ENCODE measurements at regions not wholly inside any gene's neighbourhood (a gene's known extent, or its start where the extent isn't known, plus 50 kb on each side); places are given as distances from the start of the nearest gene placed in this dataset.

DNA sequence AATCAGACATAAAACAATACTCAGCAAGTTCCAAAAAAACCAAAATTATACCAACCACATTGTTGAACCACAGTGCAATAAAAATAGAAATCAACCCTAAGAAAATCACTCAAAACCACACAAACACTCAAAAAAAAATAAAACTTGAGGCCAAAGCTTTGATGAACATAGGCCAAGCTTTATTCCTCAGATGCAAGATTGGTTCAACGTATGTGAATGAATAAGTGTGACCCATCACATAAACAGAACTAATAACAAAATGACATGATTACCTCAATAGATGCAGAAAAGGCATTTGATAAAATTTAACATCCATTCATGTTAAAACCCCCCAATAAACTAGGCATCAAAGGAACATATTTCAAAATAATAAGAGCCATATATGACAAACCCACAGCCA, 506.1 kb upstream of the FZD8 start (continued):
- TF ChIP-seq, protein P1, sequence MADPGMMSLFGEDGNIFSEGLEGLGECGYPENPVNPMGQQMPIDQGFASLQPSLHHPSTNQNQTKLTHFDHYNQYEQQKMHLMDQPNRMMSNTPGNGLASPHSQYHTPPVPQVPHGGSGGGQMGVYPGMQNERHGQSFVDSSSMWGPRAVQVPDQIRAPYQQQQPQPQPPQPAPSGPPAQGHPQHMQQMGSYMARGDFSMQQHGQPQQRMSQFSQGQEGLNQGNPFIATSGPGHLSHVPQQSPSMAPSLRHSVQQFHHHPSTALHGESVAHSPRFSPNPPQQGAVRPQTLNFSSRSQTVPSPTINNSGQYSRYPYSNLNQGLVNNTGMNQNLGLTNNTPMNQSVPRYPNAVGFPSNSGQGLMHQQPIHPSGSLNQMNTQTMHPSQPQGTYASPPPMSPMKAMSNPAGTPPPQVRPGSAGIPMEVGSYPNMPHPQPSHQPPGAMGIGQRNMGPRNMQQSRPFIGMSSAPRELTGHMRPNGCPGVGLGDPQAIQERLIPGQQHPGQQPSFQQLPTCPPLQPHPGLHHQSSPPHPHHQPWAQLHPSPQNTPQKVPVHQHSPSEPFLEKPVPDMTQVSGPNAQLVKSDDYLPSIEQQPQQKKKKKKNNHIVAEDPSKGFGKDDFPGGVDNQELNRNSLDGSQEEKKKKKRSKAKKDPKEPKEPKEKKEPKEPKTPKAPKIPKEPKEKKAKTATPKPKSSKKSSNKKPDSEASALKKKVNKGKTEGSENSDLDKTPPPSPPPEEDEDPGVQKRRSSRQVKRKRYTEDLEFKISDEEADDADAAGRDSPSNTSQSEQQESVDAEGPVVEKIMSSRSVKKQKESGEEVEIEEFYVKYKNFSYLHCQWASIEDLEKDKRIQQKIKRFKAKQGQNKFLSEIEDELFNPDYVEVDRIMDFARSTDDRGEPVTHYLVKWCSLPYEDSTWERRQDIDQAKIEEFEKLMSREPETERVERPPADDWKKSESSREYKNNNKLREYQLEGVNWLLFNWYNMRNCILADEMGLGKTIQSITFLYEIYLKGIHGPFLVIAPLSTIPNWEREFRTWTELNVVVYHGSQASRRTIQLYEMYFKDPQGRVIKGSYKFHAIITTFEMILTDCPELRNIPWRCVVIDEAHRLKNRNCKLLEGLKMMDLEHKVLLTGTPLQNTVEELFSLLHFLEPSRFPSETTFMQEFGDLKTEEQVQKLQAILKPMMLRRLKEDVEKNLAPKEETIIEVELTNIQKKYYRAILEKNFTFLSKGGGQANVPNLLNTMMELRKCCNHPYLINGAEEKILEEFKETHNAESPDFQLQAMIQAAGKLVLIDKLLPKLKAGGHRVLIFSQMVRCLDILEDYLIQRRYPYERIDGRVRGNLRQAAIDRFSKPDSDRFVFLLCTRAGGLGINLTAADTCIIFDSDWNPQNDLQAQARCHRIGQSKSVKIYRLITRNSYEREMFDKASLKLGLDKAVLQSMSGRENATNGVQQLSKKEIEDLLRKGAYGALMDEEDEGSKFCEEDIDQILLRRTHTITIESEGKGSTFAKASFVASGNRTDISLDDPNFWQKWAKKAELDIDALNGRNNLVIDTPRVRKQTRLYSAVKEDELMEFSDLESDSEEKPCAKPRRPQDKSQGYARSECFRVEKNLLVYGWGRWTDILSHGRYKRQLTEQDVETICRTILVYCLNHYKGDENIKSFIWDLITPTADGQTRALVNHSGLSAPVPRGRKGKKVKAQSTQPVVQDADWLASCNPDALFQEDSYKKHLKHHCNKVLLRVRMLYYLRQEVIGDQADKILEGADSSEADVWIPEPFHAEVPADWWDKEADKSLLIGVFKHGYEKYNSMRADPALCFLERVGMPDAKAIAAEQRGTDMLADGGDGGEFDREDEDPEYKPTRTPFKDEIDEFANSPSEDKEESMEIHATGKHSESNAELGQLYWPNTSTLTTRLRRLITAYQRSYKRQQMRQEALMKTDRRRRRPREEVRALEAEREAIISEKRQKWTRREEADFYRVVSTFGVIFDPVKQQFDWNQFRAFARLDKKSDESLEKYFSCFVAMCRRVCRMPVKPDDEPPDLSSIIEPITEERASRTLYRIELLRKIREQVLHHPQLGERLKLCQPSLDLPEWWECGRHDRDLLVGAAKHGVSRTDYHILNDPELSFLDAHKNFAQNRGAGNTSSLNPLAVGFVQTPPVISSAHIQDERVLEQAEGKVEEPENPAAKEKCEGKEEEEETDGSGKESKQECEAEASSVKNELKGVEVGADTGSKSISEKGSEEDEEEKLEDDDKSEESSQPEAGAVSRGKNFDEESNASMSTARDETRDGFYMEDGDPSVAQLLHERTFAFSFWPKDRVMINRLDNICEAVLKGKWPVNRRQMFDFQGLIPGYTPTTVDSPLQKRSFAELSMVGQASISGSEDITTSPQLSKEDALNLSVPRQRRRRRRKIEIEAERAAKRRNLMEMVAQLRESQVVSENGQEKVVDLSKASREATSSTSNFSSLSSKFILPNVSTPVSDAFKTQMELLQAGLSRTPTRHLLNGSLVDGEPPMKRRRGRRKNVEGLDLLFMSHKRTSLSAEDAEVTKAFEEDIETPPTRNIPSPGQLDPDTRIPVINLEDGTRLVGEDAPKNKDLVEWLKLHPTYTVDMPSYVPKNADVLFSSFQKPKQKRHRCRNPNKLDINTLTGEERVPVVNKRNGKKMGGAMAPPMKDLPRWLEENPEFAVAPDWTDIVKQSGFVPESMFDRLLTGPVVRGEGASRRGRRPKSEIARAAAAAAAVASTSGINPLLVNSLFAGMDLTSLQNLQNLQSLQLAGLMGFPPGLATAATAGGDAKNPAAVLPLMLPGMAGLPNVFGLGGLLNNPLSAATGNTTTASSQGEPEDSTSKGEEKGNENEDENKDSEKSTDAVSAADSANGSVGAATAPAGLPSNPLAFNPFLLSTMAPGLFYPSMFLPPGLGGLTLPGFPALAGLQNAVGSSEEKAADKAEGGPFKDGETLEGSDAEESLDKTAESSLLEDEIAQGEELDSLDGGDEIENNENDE (IDR thresholded peaks at IDR 0.05; ENCODE audit: insufficient replicate concordance, low read length) = no peak
- TF ChIP-seq RAD21 (IDR thresholded peaks at IDR 0.05 in 1 of 2, conservative IDR thresholded peaks at IDR 0.05 in 1 of 2; ENCODE audit: low read depth in 2 of 2, low read length in 2 of 2) (no peak), SIN3A (conservative IDR thresholded peaks at IDR 0.05 in 1 of 2, IDR thresholded peaks at IDR 0.05 in 1 of 2; ENCODE audit: low read depth in 1 of 2, low read length in 2 of 2) (no peak), GABPA (IDR thresholded peaks at IDR 0.05; ENCODE audit: borderline replicate concordance, insufficient read depth, low read length) (no peak), SAP30 (IDR thresholded peaks at IDR 0.05; ENCODE audit: insufficient read depth, insufficient replicate concordance, low read length) (no peak), BACH1 (IDR thresholded peaks at IDR 0.05; ENCODE audit: low read length) (no peak), HDAC6 (IDR thresholded peaks at IDR 0.05; ENCODE audit: low read depth, low read length) (no peak)
- TF ChIP-seq, protein P2, sequence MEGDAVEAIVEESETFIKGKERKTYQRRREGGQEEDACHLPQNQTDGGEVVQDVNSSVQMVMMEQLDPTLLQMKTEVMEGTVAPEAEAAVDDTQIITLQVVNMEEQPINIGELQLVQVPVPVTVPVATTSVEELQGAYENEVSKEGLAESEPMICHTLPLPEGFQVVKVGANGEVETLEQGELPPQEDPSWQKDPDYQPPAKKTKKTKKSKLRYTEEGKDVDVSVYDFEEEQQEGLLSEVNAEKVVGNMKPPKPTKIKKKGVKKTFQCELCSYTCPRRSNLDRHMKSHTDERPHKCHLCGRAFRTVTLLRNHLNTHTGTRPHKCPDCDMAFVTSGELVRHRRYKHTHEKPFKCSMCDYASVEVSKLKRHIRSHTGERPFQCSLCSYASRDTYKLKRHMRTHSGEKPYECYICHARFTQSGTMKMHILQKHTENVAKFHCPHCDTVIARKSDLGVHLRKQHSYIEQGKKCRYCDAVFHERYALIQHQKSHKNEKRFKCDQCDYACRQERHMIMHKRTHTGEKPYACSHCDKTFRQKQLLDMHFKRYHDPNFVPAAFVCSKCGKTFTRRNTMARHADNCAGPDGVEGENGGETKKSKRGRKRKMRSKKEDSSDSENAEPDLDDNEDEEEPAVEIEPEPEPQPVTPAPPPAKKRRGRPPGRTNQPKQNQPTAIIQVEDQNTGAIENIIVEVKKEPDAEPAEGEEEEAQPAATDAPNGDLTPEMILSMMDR (IDR thresholded peaks at IDR 0.05; ENCODE audit: control extremely low read depth in 1 of 3, insufficient read depth in 1 of 3, low read depth in 1 of 3, low read length in 3 of 3) = no peak
